ENCODE measurements at regions not wholly inside any gene's neighbourhood (a gene's known extent, or its start where the extent isn't known, plus 50 kb on each side); places are given as distances from the start of the nearest gene placed in this dataset.

DNA sequence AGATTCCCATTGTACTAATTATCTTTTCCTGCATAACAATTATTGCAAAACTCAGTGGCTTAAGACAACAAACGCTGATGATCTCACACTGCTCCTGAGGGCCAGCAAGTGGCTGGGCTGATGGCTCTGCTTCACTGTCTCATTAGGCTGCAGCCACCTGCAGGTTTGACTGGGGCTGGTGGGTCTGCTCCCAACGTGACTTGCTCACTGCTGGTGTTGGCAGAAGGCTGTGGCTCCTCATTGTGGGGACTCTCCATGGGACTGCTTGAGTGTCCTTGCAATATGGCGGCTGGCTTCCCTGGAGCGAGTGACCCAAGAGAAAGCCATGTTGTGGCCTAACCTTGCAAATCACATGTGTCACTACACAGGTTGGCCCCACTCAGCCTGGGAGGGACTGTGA, 71.1 kb downstream of the PLXNA1 start:
- no peak overlapping the region for H3K4me3 ChIP-seq (ENCODE audit: low read depth, low read length)
- no peak for DNase-seq (ENCODE audit: low read depth)
- no peaks in the 10 kb centered on the region for H3K36me3 ChIP-seq (ENCODE audit: control insufficient read depth, insufficient read depth, low read length)
- TF ChIP-seq, protein P1, sequence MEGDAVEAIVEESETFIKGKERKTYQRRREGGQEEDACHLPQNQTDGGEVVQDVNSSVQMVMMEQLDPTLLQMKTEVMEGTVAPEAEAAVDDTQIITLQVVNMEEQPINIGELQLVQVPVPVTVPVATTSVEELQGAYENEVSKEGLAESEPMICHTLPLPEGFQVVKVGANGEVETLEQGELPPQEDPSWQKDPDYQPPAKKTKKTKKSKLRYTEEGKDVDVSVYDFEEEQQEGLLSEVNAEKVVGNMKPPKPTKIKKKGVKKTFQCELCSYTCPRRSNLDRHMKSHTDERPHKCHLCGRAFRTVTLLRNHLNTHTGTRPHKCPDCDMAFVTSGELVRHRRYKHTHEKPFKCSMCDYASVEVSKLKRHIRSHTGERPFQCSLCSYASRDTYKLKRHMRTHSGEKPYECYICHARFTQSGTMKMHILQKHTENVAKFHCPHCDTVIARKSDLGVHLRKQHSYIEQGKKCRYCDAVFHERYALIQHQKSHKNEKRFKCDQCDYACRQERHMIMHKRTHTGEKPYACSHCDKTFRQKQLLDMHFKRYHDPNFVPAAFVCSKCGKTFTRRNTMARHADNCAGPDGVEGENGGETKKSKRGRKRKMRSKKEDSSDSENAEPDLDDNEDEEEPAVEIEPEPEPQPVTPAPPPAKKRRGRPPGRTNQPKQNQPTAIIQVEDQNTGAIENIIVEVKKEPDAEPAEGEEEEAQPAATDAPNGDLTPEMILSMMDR (IDR thresholded peaks at IDR 0.05; ENCODE audit: insufficient read depth, low read depth, low read length), result no peak
- POLR2A ChIA-PET, result no interaction called here
- peaks cover 4% of the 10 kb centered on the region; the same call in 1 of the 2 replicates for H3K27me3 ChIP-seq (ENCODE audit: control insufficient read depth, insufficient read depth, low read length)
- CTCF ChIA-PET, result no interaction called here

DNA sequence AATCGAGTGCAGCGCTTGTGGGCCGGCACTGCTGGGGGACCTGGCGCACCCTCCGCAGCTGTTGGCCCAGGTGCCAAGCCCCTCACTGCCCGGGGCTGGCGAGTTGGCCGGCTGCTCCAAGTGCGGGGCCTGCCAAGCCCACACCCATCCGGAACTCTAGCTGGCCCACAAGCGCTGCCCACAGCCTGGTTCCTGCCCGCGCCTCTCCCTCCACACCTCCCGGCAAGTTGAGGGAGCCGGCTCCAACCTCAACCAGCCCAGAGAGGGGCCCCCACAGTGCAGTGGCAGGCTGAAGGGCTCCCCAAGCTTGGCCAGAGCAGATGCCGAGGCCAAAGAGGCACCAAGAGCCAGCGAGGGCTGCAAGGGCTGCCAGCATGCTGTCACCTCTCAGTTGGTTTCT, 73.4 kb downstream of the PLXNA1 start:
- no peak for DNase-seq (ENCODE audit: low read depth)
- H3K36me3 ChIP-seq (ENCODE audit: control insufficient read depth, insufficient read depth, low read length), result no peaks in the 10 kb centered on the region
- TF ChIP-seq, protein P1 (IDR thresholded peaks at IDR 0.05; ENCODE audit: insufficient read depth, low read depth, low read length), result no peak
- peaks cover 4% of the 10 kb centered on the region; the same call in 1 of the 2 replicates for H3K27me3 ChIP-seq (ENCODE audit: control insufficient read depth, insufficient read depth, low read length)
- H3K4me3 ChIP-seq (ENCODE audit: low read depth, low read length), result no peak overlapping the region
- ChIA-PET CTCF (no interaction called here), POLR2A (no interaction called here)

GRCh38 chr3:127056976-127057375, 74.1 kb downstream of the PLXNA1 start:
- Histone ChIP-seq H3K36me3 (ENCODE audit: control insufficient read depth, insufficient read depth, low read length) (no peaks in the 10 kb centered on the region), H3K27me3 (ENCODE audit: control insufficient read depth, insufficient read depth, low read length) (peaks cover 6% of the 10 kb centered on the region; the same call in 1 of the 2 replicates), H3K4me3 (ENCODE audit: low read depth, low read length) (no peak overlapping the region)
- POLR2A ChIA-PET, result no interaction called here
- TF ChIP-seq, protein P1 (IDR thresholded peaks at IDR 0.05; ENCODE audit: insufficient read depth, low read depth, low read length), result no peak
- CTCF ChIA-PET, result no interaction called here
- no peak for DNase-seq (ENCODE audit: low read depth)

GRCh38 chr3:127059072-127059471, 76.2 kb downstream of the PLXNA1 start:
- POLR2A ChIA-PET, result no interaction called here
- TF ChIP-seq, protein P1 (IDR thresholded peaks at IDR 0.05; ENCODE audit: insufficient read depth, low read depth, low read length), result no peak
- DNase-seq (ENCODE audit: low read depth), result no peak
- CTCF ChIA-PET, result no interaction called here
- peaks cover 5% of the 10 kb centered on the region; the same call in 1 of the 2 replicates for H3K27me3 ChIP-seq (ENCODE audit: control insufficient read depth, insufficient read depth, low read length)
- H3K4me3 ChIP-seq (ENCODE audit: low read depth, low read length), result no peak overlapping the region
- H3K36me3 ChIP-seq (ENCODE audit: control insufficient read depth, insufficient read depth, low read length), result no peaks in the 10 kb centered on the region

DNA sequence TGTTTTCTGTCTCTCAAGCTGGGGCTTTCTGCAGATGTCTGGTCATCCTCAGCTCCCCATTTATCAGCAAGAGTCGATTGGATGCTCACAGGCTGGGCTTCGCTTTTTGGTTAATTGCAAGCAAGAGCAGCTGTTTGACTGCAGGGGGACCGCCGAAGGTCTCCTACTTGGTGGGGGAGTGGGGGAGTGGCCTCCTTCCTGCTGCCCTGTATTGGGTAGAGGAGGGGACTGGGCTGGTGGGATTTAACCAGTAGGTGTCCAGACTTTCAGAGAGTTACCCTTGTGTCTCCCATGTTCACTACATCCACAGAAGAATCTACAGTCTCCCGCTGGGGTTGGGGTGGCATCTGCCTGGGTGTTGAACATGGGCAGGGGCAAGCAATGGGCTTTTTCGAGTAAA, 78.7 kb downstream of the PLXNA1 start:
- Histone ChIP-seq H3K4me3 (ENCODE audit: low read depth, low read length) (no peak overlapping the region), H3K36me3 (ENCODE audit: control insufficient read depth, insufficient read depth, low read length) (no peaks in the 10 kb centered on the region), H3K27me3 (ENCODE audit: control insufficient read depth, insufficient read depth, low read length) (peaks cover 7% of the 10 kb centered on the region)
- no peak for DNase-seq (ENCODE audit: low read depth)
- POLR2A ChIA-PET, result no interaction called here
- CTCF ChIA-PET, result interaction anchor here (1.3 kb wide), 1 partner anchor 14 kb away, joined by 3 read pairs; no protein-coding TSS in a partner anchor
- TF ChIP-seq, protein P1 (IDR thresholded peaks at IDR 0.05; ENCODE audit: insufficient read depth, low read depth, low read length), result no peak

Measured in BJ (cell line).